SW 1271 (cell line): ENCODE measurements at regions not wholly inside any gene's neighbourhood (a gene's known extent, or its start where the extent isn't known, plus 50 kb on each side); places are given as distances from the start of the nearest gene placed in this dataset.
"Not testable (repeated sequence)": the region's sequence is repeated elsewhere in the genome, so short reads cannot be mapped to it uniquely, and the experiment has no call there.

Source experiments
- DNase-seq, 2 experiments: peaks; one replicate each; lab custom pipeline; 2025; lab: John Stamatoyannopoulos, UW

DNA sequence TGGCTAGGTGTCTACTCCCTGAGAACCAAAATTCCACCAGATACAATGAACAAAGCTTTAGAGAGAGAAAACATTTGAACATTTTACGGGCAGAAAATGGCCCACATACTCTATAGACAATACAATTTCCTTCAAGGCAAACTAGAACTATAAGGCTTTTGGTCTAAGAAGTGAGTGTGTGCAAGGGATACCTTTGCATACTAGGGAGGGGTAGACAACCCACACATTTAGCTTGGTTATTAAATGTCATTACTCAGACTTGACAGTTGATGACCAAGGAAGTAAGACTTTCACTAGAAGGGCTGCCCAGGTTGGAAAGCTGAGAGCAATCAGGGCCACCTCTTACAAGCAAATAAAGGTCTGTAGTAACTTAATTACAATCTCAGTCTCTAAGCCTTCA is 64.0 kb upstream of the PLEKHM1 start:
- DNase-seq, result not testable (repeated sequence)

DNA sequence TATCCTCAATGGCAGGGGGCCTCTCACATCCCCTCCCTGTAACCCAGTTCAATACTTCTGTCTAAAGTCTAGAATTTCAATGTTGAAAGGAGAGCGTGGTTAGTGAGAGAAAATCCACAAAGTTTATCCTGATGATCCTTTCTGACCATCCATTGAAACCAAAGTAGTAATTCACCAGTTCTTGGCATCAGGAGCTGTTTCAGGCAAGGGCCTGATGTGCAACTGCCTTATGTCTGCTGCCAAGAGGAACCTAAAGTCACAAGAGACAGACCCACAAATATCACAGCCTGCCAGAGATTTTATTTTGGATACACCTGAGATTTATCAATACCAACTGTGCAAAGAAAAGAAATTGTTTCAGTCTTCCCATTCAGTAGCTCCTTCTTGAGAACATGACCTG is 68.3 kb upstream of the PLEKHM1 start:
- not testable (repeated sequence) for DNase-seq

- not testable (repeated sequence) for DNase-seq
These were observed 72.3 kb upstream of the PLEKHM1 start for GRCh38 chr17:45562868-45563267.

DNA sequence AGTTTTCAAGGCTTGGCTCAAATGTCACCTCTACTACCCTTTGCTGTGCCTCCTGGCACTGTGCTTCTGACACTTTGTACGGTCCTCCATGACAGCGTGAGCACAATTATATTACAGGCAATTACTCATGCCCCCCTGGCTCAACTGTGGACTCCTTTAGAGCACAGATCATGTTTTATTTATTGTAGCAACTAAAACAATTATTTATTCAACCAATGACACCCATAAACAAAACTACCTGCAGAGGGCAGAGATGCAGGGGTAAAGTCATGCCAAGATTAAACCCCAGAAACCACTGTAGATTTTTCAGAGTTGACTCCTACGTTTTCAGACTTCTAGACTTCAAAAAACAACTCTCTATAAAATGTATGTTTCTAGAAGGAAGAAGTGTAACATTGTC is 72.8 kb upstream of the PLEKHM1 start:
- not testable (repeated sequence) for DNase-seq

- DNase-seq, result not testable (repeated sequence)
These were observed 77.8 kb upstream of the PLEKHM1 start for GRCh38 chr17:45568275-45568674.

DNA sequence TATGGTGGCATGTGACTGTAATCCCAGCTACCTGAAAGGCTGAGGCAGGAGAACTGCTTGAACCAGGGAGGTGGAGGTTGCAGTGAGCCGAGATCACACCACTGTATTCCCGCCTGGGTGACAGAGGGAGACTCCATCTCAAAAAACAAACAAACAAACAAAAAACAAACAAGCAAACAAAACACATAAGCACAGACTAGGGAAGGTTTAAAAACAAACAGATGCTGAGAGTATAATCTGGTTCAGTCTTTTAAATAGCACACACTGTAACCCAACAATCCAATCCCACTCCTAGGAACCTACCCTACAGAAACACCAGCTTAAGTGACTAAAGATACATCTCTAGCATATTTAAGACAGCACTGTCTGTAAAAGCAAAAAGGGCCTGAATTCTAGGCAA is 82.8 kb upstream of the PLEKHM1 start:
- not testable (repeated sequence) for DNase-seq

DNA sequence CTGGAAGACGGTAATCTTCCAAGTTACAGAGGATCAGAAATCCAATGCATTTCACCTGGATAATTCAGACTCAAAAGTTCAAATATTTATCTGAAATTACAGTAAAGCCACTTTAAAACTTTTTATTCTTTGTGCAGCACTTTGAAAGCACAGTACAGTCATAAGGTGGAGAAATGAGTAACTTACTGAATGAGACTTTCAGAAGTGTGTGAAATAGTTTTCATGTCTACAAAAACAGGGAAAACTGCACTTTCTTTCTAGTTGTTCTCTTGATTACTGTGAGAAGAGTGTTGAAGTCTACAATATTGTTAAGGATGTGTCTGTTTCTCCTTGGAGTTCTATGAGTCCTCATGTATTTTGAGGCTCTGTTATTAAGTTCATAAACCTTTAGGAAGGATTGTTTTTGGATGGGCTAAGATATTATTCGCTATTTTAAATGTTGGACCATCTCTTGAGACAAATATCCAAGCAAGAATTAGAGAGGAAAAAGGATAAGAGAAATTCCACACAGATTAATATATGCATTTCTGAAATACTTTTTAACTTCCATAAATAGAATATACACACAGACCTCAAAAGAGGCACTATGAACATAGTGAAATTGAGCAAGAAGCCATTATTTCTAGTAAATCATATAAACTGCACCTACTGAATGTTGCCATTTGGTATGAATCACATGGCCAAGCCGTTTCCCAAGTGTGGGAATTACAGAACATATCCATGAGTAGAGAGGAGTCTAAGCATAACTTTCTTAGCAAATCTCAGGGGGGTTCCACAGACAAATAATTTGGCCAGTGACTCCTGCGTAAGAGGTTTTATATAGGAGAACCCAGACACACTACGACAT is 83.6 kb upstream of the PLEKHM1 start:
- no peak for DNase-seq

GRCh38 chr17:45575126-45575885 is 84.8 kb upstream of the PLEKHM1 start:
- DNase-seq, result no peak

- DNase-seq, result not testable (repeated sequence)
These were observed 86.2 kb upstream of the PLEKHM1 start for GRCh38 chr17:45576527-45577307.

DNA sequence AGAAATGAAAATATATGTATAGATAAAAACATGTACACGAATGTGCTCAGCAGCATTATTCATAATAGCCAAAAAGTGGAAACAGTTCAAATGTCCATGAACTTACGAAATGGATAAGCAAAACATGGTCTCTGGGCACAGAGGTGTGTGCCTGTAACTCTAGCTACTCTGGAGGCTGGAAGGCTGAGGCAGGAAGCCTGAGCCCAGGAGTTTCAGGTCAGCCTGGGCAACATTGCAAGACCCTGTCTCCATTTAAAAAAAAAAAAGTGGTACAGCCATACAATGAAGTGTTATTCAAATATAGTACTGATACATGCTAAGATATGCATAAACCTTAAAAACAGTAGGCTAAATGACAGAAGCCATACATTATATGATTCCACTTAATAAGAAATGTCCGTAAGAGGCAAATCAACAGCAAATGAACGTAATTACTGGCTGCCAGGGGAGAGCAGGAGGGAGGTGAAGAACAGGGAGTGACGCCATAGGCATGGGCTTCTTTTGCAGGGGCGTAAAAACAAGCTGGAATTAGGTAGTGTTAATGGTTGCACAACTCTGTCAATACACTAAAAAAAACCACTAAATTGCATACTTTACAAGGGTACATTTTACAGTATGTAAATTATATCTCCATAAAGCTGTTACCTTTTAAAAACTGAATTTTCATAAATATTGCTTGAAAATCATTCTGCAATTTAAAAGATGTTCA is 87.2 kb upstream of the PLEKHM1 start:
- DNase-seq, result no peak

GRCh38 chr17:45578516-45579455 is 88.3 kb upstream of the PLEKHM1 start:
- no peak for DNase-seq

GRCh38 chr17:45579529-45580495 is 89.3 kb upstream of the PLEKHM1 start:
- no peak for DNase-seq

DNA sequence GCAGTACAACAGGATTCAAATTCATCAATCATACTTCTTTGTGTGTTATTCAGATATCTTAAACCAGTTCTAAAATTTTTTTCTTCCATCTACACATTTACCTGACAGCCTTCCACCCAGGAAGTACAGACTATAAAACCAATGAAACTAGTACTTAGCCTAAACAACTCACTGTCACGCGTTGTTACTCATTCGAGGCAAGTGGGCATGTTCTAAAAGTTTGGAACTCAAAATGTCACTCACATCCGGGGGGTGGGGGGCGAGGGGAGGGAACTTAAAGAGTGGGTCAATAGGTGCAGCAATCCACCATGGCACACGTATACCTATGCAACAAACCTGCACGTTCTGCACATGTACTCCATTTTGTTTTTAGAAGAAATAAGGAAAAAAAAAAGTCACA is 90.4 kb upstream of the PLEKHM1 start:
- DNase-seq, result no peak

DNA sequence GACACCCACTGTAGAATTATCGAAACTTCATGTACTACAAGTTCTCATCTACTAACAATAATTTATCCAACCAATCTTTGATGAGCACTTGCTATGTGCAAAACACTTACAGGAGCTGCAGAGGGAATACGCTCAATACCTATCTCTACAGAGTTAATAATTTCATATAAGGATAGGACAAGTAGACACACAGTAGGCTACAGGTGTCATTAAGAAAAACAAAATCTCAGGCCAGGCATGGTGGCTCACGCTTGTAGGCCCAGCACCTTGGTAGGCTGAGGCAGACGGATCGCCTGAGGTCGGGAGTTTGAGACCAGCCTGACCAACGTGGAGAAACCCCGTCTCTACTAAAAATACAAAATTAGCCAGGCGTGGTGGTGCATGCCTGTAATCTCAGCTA is 91.3 kb upstream of the PLEKHM1 start:
- DNase-seq, result no peak

GRCh38 chr17:45584092-45585036 is 93.8 kb upstream of the PLEKHM1 start:
- no peak for DNase-seq

DNA sequence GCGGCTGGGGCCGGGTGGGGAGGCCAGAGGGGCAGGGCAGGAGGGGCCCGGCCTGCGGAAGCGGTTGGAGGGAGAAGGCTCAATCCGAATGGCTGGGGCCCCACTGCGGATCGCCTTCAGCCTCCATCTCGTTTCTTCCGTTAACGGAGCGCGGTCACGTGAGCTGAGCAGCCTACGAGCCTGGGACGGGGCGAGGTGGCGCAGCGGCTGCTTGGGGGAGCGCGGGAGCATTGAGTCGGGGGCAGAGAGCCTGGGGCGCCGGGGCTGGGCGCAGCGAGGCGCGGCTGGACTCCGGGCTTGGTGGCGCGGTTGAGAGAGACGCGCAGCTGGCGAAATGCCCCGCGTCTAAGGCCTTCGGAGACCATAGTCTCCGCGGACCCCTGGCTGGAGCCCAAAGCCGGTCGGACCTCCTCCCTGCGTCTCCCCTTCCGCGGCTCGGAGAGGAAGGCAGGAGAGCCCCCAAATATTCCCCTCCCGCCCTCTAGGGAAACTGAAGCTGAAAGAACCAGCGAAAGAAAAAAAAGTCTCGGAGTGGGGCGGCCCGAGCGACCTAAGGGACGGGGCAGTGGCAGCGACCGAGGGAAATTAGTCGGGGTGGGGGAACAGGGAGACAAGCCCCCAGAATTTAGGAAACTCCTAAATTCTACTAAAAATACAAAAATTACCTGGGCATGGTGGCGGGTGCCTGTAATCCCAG is 94.7 kb upstream of the PLEKHM1 start:
- DNase-seq, result not testable (repeated sequence)

DNA sequence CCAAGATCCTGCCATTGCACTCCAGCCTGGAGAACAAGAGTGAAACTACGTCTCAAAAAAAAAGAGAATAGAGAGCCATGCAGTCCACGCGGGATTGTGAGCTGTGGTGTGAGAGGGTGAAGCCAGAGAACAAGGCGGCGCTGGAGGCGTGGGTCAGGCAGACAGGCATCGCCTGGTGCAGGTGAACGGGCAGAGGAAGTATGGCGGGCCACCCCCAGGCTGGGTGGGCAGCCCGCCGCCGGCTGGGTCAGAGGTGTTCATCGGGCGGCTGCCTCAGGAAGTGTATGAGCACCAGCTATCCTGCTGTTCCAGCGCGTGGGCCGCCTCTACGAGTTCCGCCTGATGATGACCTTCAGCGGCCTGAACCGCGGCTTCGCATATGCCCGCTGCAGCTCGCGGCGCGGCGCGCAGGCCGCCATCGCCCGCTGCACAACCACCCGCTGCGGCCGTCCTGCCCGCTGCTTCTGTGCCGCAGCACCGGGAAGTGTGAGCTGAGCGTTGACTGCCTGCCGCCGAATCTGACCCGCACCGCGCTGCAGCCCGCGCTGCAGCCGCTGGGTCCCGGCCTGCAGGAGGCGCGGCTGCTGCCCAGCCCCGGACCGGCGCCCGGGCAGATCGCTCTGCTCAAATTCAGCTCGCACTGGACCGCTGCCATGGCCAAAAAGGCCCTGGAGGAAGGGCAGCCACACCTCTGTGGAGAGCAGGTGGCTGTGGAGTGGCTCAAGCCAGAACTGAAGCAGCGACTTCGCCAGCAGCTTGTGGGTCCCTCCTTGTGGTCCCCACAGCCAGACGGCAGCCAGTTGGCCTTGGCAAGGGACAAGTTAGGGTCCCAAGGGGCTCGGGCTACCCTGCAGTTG is 95.5 kb upstream of the PLEKHM1 start:
- DNase-seq, result not testable (repeated sequence)
